ENCODE measurements at regions not wholly inside any gene's neighbourhood (a gene's known extent, or its start where the extent isn't known, plus 50 kb on each side); places are given as distances from the start of the nearest gene placed in this dataset.

- TF ChIP-seq, protein P1, sequence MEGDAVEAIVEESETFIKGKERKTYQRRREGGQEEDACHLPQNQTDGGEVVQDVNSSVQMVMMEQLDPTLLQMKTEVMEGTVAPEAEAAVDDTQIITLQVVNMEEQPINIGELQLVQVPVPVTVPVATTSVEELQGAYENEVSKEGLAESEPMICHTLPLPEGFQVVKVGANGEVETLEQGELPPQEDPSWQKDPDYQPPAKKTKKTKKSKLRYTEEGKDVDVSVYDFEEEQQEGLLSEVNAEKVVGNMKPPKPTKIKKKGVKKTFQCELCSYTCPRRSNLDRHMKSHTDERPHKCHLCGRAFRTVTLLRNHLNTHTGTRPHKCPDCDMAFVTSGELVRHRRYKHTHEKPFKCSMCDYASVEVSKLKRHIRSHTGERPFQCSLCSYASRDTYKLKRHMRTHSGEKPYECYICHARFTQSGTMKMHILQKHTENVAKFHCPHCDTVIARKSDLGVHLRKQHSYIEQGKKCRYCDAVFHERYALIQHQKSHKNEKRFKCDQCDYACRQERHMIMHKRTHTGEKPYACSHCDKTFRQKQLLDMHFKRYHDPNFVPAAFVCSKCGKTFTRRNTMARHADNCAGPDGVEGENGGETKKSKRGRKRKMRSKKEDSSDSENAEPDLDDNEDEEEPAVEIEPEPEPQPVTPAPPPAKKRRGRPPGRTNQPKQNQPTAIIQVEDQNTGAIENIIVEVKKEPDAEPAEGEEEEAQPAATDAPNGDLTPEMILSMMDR (IDR thresholded peaks at IDR 0.05; ENCODE audit: poor library complexity, severe bottlenecking), result no peak
- TF ChIP-seq EZH2 (IDR thresholded peaks at IDR 0.05; ENCODE audit: borderline replicate concordance, insufficient read depth, low read length, poor library complexity, severe bottlenecking) (no peak), POLR2AphosphoS5 (IDR thresholded peaks at IDR 0.05) (no peak), EP300 (conservative IDR thresholded peaks at IDR 0.05; ENCODE audit: poor library complexity, severe bottlenecking) (no peak), TAF1 (IDR thresholded peaks at IDR 0.05; ENCODE audit: low read depth) (no peak)
These were observed 157.8 kb upstream of the AFDN start for GRCh38 chr6:167668754-167669552.
